ENCODE measurements at regions not wholly inside any gene's neighbourhood (a gene's known extent, or its start where the extent isn't known, plus 50 kb on each side); places are given as distances from the start of the nearest gene placed in this dataset.

DNA sequence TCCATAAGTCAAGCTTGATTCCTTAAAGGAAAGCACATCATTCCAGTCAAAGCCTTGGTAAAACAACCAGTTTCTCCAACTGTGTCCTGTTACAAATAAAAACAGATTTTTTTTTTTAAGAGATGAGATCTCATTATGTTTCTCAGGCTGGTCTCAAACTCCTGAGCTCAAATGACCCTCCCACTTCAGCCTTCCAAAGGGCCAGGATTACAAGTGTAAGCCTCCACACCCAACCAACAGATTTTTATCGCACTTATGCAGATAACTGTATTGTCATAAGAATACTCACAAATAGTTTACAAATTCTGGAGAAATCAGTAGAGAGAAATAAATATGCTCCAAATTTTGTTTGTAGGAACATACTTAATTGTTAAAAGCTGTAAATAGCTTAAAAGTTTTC lies 56.2 kb upstream of the SLC2A13 start:
- Histone ChIP-seq H3K27me3 (no peaks in the 10 kb centered on the region), H3K36me3 (no peaks in the 10 kb centered on the region), H3K27ac (no peak overlapping the region), H3K9me3 (no peaks in the 10 kb centered on the region), H3K4me1 (no peaks in the 10 kb centered on the region), H3K4me3 (no peak overlapping the region)
- TF ChIP-seq EP300 (IDR thresholded peaks at IDR 0.05) (no peak), POLR2AphosphoS5 (IDR thresholded peaks at IDR 0.05) (no peak), POLR2A (IDR thresholded peaks at IDR 0.05) (no peak)
- TF ChIP-seq, protein P1, sequence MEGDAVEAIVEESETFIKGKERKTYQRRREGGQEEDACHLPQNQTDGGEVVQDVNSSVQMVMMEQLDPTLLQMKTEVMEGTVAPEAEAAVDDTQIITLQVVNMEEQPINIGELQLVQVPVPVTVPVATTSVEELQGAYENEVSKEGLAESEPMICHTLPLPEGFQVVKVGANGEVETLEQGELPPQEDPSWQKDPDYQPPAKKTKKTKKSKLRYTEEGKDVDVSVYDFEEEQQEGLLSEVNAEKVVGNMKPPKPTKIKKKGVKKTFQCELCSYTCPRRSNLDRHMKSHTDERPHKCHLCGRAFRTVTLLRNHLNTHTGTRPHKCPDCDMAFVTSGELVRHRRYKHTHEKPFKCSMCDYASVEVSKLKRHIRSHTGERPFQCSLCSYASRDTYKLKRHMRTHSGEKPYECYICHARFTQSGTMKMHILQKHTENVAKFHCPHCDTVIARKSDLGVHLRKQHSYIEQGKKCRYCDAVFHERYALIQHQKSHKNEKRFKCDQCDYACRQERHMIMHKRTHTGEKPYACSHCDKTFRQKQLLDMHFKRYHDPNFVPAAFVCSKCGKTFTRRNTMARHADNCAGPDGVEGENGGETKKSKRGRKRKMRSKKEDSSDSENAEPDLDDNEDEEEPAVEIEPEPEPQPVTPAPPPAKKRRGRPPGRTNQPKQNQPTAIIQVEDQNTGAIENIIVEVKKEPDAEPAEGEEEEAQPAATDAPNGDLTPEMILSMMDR (IDR thresholded peaks at IDR 0.05) = no peak
- WGBS, 5 donors = 86 to 95% (median 90%) methylated on average over 1 of the region's 1 CpG
- intact Hi-C loops (cut with DNase I; ENCODE audit: low total_unique reads) = no loop called here
- no peak for DNase-seq

DNA sequence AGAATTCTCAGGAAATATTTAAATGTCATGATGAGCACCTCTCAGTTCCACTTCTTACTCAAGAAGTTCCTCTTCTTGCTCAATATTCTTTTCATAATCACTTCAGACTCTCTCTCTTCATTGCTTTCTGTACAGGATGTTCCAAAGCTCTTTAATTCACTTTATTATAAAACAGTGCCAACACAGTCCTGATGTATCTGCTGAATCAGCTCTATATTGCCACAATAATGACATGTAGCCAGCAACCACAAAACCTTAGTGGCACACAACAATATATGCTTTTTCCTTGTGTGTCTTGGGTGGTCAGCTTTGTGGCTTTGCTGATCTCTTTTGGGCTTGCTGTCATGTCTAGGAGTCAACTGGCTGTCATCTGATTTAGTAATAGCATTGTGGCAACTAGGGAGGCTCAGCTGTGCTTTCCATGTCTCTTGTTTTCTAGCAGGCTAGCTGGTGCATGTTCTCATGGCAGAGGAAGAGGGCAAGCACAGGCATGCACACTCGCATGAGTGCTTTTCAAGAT lies 52.8 kb upstream of the SLC2A13 start:
- intact Hi-C loops (cut with DNase I; ENCODE audit: low total_unique reads) = no loop called here
- Histone ChIP-seq H3K27ac (peak overlapping the region in 2 of 5 donors; percentile 43 to 58), H3K36me3 (no peaks in the 10 kb centered on the region), H3K9me3 (no peaks in the 10 kb centered on the region), H3K4me3 (no peak overlapping the region), H3K4me1 (no peaks in the 10 kb centered on the region), H3K27me3 (no peaks in the 10 kb centered on the region)
- DNase-seq = no peak
- WGBS, 5 donors = 79 to 94% (median 93%) methylated on average over 1 of the region's 1 CpG
- TF ChIP-seq POLR2AphosphoS5 (IDR thresholded peaks at IDR 0.05) (peak in 2 of 3 donors; percentile 28), EP300 (IDR thresholded peaks at IDR 0.05) (no peak)
- TF ChIP-seq, protein P1 (IDR thresholded peaks at IDR 0.05) = no peak

DNA sequence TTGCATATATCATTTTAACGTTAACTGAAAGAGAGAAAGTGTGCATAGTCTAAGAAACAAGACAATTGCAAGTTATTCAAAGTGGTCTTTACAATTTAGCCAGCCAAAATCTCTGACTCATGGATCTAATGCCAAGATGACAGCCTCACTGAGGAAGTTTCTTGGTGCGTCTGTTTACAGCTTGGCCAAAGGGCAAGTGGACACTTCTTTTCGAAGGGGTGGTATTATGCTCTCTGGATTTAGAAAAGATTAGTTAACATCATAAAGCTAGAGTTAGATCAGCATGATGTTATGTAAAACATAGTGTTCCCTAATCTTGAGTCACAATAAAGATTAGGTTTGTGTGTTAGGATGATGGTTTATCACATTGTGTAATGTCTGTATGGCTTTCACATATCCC lies 51.5 kb upstream of the SLC2A13 start:
- H3K4me1 ChIP-seq = peaks cover 0 to 9% (median 0%) of the 10 kb centered on the region in 4 donors
- 57 to 81% (median 72%) methylated on average over 3 of the region's 3 CpGs for WGBS, 5 donors
- H3K4me3 ChIP-seq = no peak overlapping the region
- no peak overlapping the region for H3K27ac ChIP-seq
- TF ChIP-seq EP300 (IDR thresholded peaks at IDR 0.05) (no peak), POLR2A (IDR thresholded peaks at IDR 0.05) (no peak), POLR2AphosphoS5 (IDR thresholded peaks at IDR 0.05) (no peak)
- TF ChIP-seq, protein P1 (IDR thresholded peaks at IDR 0.05) = no peak
- intact Hi-C loops (cut with DNase I; ENCODE audit: low total_unique reads) = no loop called here
- no peaks in the 10 kb centered on the region for H3K36me3 ChIP-seq
- DNase-seq = no peak
- no peaks in the 10 kb centered on the region for H3K27me3 ChIP-seq
- H3K9me3 ChIP-seq = no peaks in the 10 kb centered on the region

GRCh38 chr12:40156021-40156764 lies 50.3 kb upstream of the SLC2A13 start:
- no peak overlapping the region for H3K4me3 ChIP-seq
- peaks cover 0 to 9% (median 0%) of the 10 kb centered on the region in 4 donors for H3K4me1 ChIP-seq
- WGBS, 5 donors = 54 to 68% (median 64%) methylated on average over 5 of the region's 5 CpGs
- no peak for TF ChIP-seq EP300 (IDR thresholded peaks at IDR 0.05)
- no peak for TF ChIP-seq POLR2A (IDR thresholded peaks at IDR 0.05)
- no peak for TF ChIP-seq POLR2AphosphoS5 (IDR thresholded peaks at IDR 0.05)
- TF ChIP-seq, protein P1 (IDR thresholded peaks at IDR 0.05) = no peak
- H3K27ac ChIP-seq = no peak overlapping the region
- intact Hi-C loops (cut with DNase I; ENCODE audit: low total_unique reads) = no loop called here
- H3K36me3 ChIP-seq = no peaks in the 10 kb centered on the region
- H3K9me3 ChIP-seq = no peaks in the 10 kb centered on the region
- DNase-seq = peak in 1 of 2 donors; percentile 17
- no peaks in the 10 kb centered on the region for H3K27me3 ChIP-seq
